ENCODE measurements at regions not wholly inside any gene's neighbourhood (a gene's known extent, or its start where the extent isn't known, plus 50 kb on each side); places are given as distances from the start of the nearest gene placed in this dataset.

- H3K27me3 Mint-ChIP-seq (ENCODE audit: unreplicated experiment): peaks cover 11% of the 10 kb centered on the region
- peaks cover 36% of the 10 kb centered on the region for H3K4me1 Mint-ChIP-seq (ENCODE audit: unreplicated experiment)
- no peaks in the 10 kb centered on the region for H3K9me3 Mint-ChIP-seq (ENCODE audit: unreplicated experiment)
- H3K4me3 Mint-ChIP-seq (ENCODE audit: unreplicated experiment): no peak overlapping the region
- no peak for TF ChIP-seq CTCF (IDR thresholded peaks at IDR 0.05)
- no peak for DNase-seq (ENCODE audit: extremely low spot score, unreplicated experiment)
- no peaks in the 10 kb centered on the region for H3K36me3 Mint-ChIP-seq (ENCODE audit: unreplicated experiment)
- H3K27ac Mint-ChIP-seq (ENCODE audit: unreplicated experiment): no peak overlapping the region
These were observed 50.9 kb upstream of the KPNA4 start for GRCh38 chr3:160616311-160616710.
